22Rv1 (cell line): ENCODE measurements at regions not wholly inside any gene's neighbourhood (a gene's known extent, or its start where the extent isn't known, plus 50 kb on each side); places are given as distances from the start of the nearest gene placed in this dataset.

Experiments used
- CTCF ChIP-seq: fragments of 450-650 bp; IDR thresholded peaks from 2 replicates; pipeline ENCODE4 v1.5.1; 2017; ENCODE audit warnings: mild to moderate bottlenecking
- ZFX ChIP-seq: fragments of 450-650 bp; IDR thresholded peaks from 2 replicates; pipeline ENCODE4 v1.6.1; 2017; ENCODE audit warnings: antibody characterized with exemption, borderline replicate concordance

- TF ChIP-seq CTCF (peak; percentile 75), ZFX (no peak)
Measured at GRCh38 chr5:61817472-61818326, 485.6 kb downstream of the ZSWIM6 start.
